H1 (cell line): ENCODE measurements at regions not wholly inside any gene's neighbourhood (a gene's known extent, or its start where the extent isn't known, plus 50 kb on each side); places are given as distances from the start of the nearest gene placed in this dataset.

Experiments
- EGR1 ChIP-seq: IDR thresholded peaks from 2 replicates; pipeline ENCODE4 v1.6.1; 2011; ENCODE audit warnings: low read depth, low read length, borderline replicate concordance
- EP300 ChIP-seq, 2 experiments: IDR thresholded peaks; 1 replicate in 1 of 2; 2 replicates in 1 of 2; pipeline ENCODE4 v1.6.1; 2011 to 2012; ENCODE audit warnings: low read depth in 2 of 2, low read length in 2 of 2, mild to moderate bottlenecking in 2 of 2, borderline replicate concordance in 1 of 2, inconsistent platforms in 1 of 2, moderate library complexity in 1 of 2
- EZH2 ChIP-seq: fragments of 200-600 bp; sonication (generic); IDR thresholded peaks from 2 replicates; pipeline ENCODE4 v1.7.1; 2012; ENCODE audit warnings: low read depth, mild to moderate bottlenecking, moderate library complexity, low read length, inconsistent platforms; ENCODE audit not compliant: severe bottlenecking
- NRF1 ChIP-seq: IDR thresholded peaks from 2 replicates; pipeline ENCODE4 v1.6.1; 2011; ENCODE audit warnings: mild to moderate bottlenecking, low read depth, low read length, improper control_type of control experiment
- POLR2A ChIP-seq, 2 experiments: IDR thresholded peaks; 1 replicate in 1 of 2; 2 replicates in 1 of 2; pipeline ENCODE4 v1.6.1; 2011; ENCODE audit warnings: low read depth in 2 of 2, low read length in 2 of 2, mild to moderate bottlenecking in 2 of 2; ENCODE audit errors: control extremely low read depth in 1 of 2
- RAD21 ChIP-seq, 2 experiments: IDR thresholded peaks in 1 of 2; conservative IDR thresholded peaks in 1 of 2; 2 replicates each; pipeline ENCODE4 v1.6.1; 2011; ENCODE audit warnings: low read depth in 2 of 2, low read length in 2 of 2, improper control_type of control experiment in 1 of 2, inconsistent platforms in 1 of 2, mild to moderate bottlenecking in 1 of 2, moderate library complexity in 1 of 2
- SP1 ChIP-seq: IDR thresholded peaks from 2 replicates; pipeline ENCODE4 v1.6.1; 2011; ENCODE audit warnings: low read depth, low read length
- SP2 ChIP-seq: IDR thresholded peaks from 2 replicates; pipeline ENCODE4 v1.6.1; 2012; ENCODE audit warnings: mild to moderate bottlenecking, low read length, inconsistent platforms
- TAF1 ChIP-seq: IDR thresholded peaks from 2 replicates; pipeline ENCODE4 v1.6.1; 2011; ENCODE audit warnings: mild to moderate bottlenecking, low read depth, low read length
- ZNF274 ChIP-seq: IDR thresholded peaks from 2 replicates; pipeline ENCODE4 v1.7.0; 2012; ENCODE audit warnings: low read length, borderline replicate concordance; ENCODE audit errors: extremely low read depth
- TF ChIP-seq, protein P1 (sequence below), 3 experiments: IDR thresholded peaks; 1 replicate in 2 of 3; 2 replicates in 1 of 3; pipeline versions ENCODE4 v1.5.1 to v1.6.1; 2011; ENCODE audit warnings: low read length in 3 of 3, mild to moderate bottlenecking in 3 of 3, inconsistent platforms in 2 of 3, low read depth in 1 of 3, moderate library complexity in 1 of 3; ENCODE audit not compliant: insufficient read depth in 1 of 3; ENCODE audit errors: control extremely low read depth in 1 of 3
- TF ChIP-seq, protein P2 (sequence below): IDR thresholded peaks from 2 replicates; pipeline ENCODE4 v1.6.1; 2012; ENCODE audit warnings: inconsistent platforms
- TF ChIP-seq, protein P3 (sequence below): IDR thresholded peaks from 2 replicates; pipeline ENCODE4 v1.6.1; 2011; ENCODE audit warnings: low read depth, mild to moderate bottlenecking, low read length; ENCODE audit not compliant: insufficient read depth

DNA sequence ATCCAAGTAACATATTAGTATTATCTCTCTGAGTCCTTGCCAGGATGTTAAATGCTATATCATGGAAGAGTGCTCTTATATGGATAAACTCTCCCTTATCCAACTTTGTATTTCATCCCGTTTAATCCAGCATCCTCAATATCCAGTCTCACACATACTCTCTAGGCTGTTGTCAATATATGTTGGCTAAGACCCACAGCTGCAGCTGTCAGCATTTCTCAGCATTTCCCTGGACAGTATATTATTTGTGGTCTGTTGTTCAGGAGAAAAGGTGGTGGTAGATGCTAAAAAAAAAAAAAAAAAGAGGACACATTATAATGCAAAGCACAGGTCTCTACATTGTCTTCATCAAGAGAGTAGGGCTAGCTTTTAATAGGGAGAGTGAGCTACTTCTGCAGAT lies 1368.0 kb upstream of the ZEB2 start:
- TF ChIP-seq EP300 (IDR thresholded peaks at IDR 0.05; ENCODE audit: borderline replicate concordance in 1 of 2, low read depth in 2 of 2, low read length in 2 of 2) (no peak), EZH2 (no peak), POLR2A (IDR thresholded peaks at IDR 0.05; ENCODE audit: control extremely low read depth in 1 of 2, low read depth in 2 of 2, low read length in 2 of 2) (no peak), EGR1 (no peak), TAF1 (no peak), RAD21 (IDR thresholded peaks at IDR 0.05 in 1 of 2, conservative IDR thresholded peaks at IDR 0.05 in 1 of 2; ENCODE audit: low read depth in 2 of 2, low read length in 2 of 2) (no peak), ZNF274 (no peak), SP1 (no peak), SP2 (no peak), NRF1 (no peak)
- TF ChIP-seq, protein P1, sequence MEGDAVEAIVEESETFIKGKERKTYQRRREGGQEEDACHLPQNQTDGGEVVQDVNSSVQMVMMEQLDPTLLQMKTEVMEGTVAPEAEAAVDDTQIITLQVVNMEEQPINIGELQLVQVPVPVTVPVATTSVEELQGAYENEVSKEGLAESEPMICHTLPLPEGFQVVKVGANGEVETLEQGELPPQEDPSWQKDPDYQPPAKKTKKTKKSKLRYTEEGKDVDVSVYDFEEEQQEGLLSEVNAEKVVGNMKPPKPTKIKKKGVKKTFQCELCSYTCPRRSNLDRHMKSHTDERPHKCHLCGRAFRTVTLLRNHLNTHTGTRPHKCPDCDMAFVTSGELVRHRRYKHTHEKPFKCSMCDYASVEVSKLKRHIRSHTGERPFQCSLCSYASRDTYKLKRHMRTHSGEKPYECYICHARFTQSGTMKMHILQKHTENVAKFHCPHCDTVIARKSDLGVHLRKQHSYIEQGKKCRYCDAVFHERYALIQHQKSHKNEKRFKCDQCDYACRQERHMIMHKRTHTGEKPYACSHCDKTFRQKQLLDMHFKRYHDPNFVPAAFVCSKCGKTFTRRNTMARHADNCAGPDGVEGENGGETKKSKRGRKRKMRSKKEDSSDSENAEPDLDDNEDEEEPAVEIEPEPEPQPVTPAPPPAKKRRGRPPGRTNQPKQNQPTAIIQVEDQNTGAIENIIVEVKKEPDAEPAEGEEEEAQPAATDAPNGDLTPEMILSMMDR (IDR thresholded peaks at IDR 0.05; ENCODE audit: control extremely low read depth in 1 of 3, insufficient read depth in 1 of 3, low read depth in 1 of 3, low read length in 3 of 3) = no peak
- TF ChIP-seq, protein P2, sequence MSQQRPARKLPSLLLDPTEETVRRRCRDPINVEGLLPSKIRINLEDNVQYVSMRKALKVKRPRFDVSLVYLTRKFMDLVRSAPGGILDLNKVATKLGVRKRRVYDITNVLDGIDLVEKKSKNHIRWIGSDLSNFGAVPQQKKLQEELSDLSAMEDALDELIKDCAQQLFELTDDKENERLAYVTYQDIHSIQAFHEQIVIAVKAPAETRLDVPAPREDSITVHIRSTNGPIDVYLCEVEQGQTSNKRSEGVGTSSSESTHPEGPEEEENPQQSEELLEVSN = no peak
- TF ChIP-seq, protein P3, sequence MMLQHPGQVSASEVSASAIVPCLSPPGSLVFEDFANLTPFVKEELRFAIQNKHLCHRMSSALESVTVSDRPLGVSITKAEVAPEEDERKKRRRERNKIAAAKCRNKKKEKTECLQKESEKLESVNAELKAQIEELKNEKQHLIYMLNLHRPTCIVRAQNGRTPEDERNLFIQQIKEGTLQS = no peak
